ENCODE measurements at regions not wholly inside any gene's neighbourhood (a gene's known extent, or its start where the extent isn't known, plus 50 kb on each side); places are given as distances from the start of the nearest gene placed in this dataset.

DNA sequence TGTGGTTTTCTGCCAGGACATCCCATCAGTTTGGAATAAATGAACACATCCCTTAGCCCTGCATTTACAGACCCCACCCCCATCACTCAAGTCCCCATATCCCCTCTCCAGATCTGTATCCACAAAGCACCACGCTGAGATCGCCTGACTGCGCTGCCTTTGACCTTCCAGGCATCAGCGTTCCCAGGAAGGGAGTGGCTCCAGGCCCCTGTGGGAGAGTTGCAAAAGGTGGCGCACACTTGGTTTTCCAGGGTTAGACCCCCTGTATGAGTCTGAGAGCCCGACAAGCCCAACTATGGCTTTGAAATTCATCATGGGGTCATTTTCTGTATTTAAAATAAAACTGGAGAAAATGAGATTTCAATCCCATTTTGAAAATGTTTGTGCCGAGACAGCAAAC lies 137.0 kb upstream of the ZNF236 start:
- H3K9me3 ChIP-seq, result no peaks in the 10 kb centered on the region
- intact Hi-C loops (cut with DNase I; ENCODE audit: low total_unique reads), result no loop called here
- 73 to 83% methylated on average over 6 to 7 of the region's 7 CpGs for WGBS, 2 donors (ENCODE audit: low coverage in 1 of 2)
- H3K27ac ChIP-seq, result no peak overlapping the region
- H3K27me3 ChIP-seq, result peaks cover 14% of the 10 kb centered on the region
- DNase-seq, result no peak
- TF ChIP-seq EP300 (IDR thresholded peaks at IDR 0.05; ENCODE audit: low read depth) (no peak), POLR2AphosphoS5 (IDR thresholded peaks at IDR 0.05) (no peak)
- TF ChIP-seq, protein P1, sequence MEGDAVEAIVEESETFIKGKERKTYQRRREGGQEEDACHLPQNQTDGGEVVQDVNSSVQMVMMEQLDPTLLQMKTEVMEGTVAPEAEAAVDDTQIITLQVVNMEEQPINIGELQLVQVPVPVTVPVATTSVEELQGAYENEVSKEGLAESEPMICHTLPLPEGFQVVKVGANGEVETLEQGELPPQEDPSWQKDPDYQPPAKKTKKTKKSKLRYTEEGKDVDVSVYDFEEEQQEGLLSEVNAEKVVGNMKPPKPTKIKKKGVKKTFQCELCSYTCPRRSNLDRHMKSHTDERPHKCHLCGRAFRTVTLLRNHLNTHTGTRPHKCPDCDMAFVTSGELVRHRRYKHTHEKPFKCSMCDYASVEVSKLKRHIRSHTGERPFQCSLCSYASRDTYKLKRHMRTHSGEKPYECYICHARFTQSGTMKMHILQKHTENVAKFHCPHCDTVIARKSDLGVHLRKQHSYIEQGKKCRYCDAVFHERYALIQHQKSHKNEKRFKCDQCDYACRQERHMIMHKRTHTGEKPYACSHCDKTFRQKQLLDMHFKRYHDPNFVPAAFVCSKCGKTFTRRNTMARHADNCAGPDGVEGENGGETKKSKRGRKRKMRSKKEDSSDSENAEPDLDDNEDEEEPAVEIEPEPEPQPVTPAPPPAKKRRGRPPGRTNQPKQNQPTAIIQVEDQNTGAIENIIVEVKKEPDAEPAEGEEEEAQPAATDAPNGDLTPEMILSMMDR (IDR thresholded peaks at IDR 0.05), result no peak
- no peaks in the 10 kb centered on the region for H3K36me3 ChIP-seq
- peaks cover 0 to 8% (median 0%) of the 10 kb centered on the region in 4 donors for H3K4me1 ChIP-seq
- in situ Hi-C loops (cut with MboI; ENCODE audit: low pct_ligation_motif_present in 1 of 4, low pct_unique_long_range_greater_than_20kb in 1 of 4, low sequenced_read_pairs in 3 of 4), result loop anchor here in 1 of 4 donors (10.0 kb wide), 1 partner anchor 281 kb away; no protein-coding TSS in a partner anchor
- no peak overlapping the region for H3K4me3 ChIP-seq

DNA sequence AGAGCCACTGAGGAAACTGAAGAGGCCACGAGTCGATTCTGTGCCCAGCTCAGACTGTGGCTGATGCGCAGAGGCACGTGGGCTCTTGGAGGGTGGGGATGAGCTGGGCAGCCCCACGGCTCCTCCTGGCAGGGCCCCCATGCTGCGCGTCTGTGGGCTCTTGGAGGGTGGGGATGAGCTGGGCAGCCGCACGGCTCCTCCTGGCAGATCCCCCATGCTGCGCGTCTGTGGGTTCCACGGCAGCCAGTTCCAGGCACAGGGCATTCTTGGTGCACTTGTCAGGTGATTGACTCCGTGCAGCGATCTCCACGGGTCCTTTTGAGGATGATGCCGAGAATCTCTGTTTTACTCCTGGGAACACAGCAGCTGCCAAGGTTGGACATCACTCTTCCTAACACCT lies 138.1 kb upstream of the ZNF236 start:
- peaks cover 0 to 8% (median 0%) of the 10 kb centered on the region in 4 donors for H3K4me1 ChIP-seq
- no peak overlapping the region for H3K27ac ChIP-seq
- H3K27me3 ChIP-seq, result peaks cover 10% of the 10 kb centered on the region
- H3K9me3 ChIP-seq, result no peaks in the 10 kb centered on the region
- intact Hi-C loops (cut with DNase I; ENCODE audit: low total_unique reads), result no loop called here
- DNase-seq, result no peak
- WGBS, 2 donors (ENCODE audit: low coverage in 1 of 2), result 89% methylated on average over 16 of the region's 16 CpGs; no CpG with 5 or more reads in 1 of the 2 donors
- in situ Hi-C loops (cut with MboI; ENCODE audit: low pct_ligation_motif_present in 1 of 4, low pct_unique_long_range_greater_than_20kb in 1 of 4, low sequenced_read_pairs in 3 of 4), result loop anchor here in 1 of 4 donors (10.0 kb wide), 1 partner anchor 279 kb away; no protein-coding TSS in a partner anchor
- TF ChIP-seq EP300 (IDR thresholded peaks at IDR 0.05; ENCODE audit: low read depth), result no peak
- no peaks in the 10 kb centered on the region for H3K36me3 ChIP-seq
- H3K4me3 ChIP-seq, result no peak overlapping the region

DNA sequence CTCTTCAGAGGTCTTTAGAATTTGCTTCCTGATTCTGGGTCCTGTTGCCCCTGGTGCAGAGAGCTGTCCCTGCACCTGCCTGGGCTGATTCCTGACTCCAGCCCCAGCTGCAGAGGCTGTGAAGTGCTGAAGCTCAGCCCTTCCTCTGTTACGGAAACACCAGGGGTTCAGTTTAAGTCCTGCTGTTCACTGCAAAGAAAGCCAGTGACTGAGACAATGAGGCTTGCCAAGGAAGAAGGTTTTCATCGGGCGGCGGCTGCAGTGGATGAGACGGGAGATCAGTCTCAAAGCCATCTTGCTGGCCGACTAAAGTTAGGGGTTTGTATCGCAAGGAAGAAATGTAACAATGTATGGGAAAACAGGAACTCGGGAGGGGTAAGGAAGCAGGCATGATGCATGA lies 142.4 kb upstream of the ZNF236 start:
- no peaks in the 10 kb centered on the region for H3K9me3 ChIP-seq
- no peaks in the 10 kb centered on the region for H3K36me3 ChIP-seq
- H3K27ac ChIP-seq, result no peak overlapping the region
- H3K4me1 ChIP-seq, result no peaks in the 10 kb centered on the region
- no peaks in the 10 kb centered on the region for H3K27me3 ChIP-seq
- no peak for DNase-seq
- no peak overlapping the region for H3K4me3 ChIP-seq
- intact Hi-C loops (cut with DNase I; ENCODE audit: low total_unique reads), result no loop called here
- in situ Hi-C loops (cut with MboI; ENCODE audit: low pct_ligation_motif_present in 1 of 4, low pct_unique_long_range_greater_than_20kb in 1 of 4, low sequenced_read_pairs in 3 of 4), result loop anchor here in 1 of 4 donors (10.0 kb wide), 1 partner anchor 275 kb away; no protein-coding TSS in a partner anchor
- TF ChIP-seq, protein P1 (IDR thresholded peaks at IDR 0.05), result no peak
- TF ChIP-seq POLR2A (IDR thresholded peaks at IDR 0.05), result no peak
- TF ChIP-seq POLR2AphosphoS5 (IDR thresholded peaks at IDR 0.05), result no peak
- no peak for TF ChIP-seq EP300 (IDR thresholded peaks at IDR 0.05; ENCODE audit: low read depth)
- WGBS, 2 donors (ENCODE audit: low coverage in 1 of 2), result 68 to 85% methylated on average over 5 to 8 of the region's 8 CpGs

DNA sequence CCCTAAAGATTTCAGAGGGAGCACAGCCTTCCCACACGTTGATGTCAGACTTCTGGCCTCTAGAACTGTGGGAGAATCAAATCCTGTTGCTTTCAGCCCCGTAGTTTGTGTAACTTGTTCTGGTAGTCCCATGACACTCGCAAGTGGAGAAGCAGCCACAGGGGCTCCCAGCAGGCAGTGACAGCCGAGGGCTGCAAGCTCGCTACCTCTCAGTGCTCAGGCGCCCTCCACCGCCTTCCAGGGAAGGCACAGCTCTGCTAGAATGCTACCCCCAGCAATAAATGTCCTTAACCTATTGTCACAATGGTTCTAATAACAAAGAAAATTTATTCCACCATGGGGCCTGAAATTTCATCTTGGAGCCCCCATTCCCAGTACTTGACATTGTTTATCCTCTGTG lies 143.1 kb upstream of the ZNF236 start:
- intact Hi-C loops (cut with DNase I; ENCODE audit: low total_unique reads), result no loop called here
- DNase-seq, result no peak
- no peaks in the 10 kb centered on the region for H3K36me3 ChIP-seq

More for the DNA sequence above, 143.1 kb upstream of the ZNF236 start:
- in situ Hi-C loops (cut with MboI; ENCODE audit: low pct_ligation_motif_present in 1 of 4, low pct_unique_long_range_greater_than_20kb in 1 of 4, low sequenced_read_pairs in 3 of 4), result no loop called here
- H3K27ac ChIP-seq, result no peak overlapping the region
- H3K27me3 ChIP-seq, result no peaks in the 10 kb centered on the region
- no peaks in the 10 kb centered on the region for H3K4me1 ChIP-seq
- 73% methylated on average over 7 of the region's 7 CpGs; no CpG with 5 or more reads in 1 of the 2 donors for WGBS, 2 donors (ENCODE audit: low coverage in 1 of 2)
- TF ChIP-seq POLR2A (IDR thresholded peaks at IDR 0.05), result no peak
- TF ChIP-seq POLR2AphosphoS5 (IDR thresholded peaks at IDR 0.05), result no peak
- TF ChIP-seq EP300 (IDR thresholded peaks at IDR 0.05; ENCODE audit: low read depth), result no peak
- TF ChIP-seq, protein P1 (IDR thresholded peaks at IDR 0.05), result no peak
- no peak overlapping the region for H3K4me3 ChIP-seq
- no peaks in the 10 kb centered on the region for H3K9me3 ChIP-seq

Data from transverse colon (tissue), 4 donors.